GM12878 (cell line): ENCODE measurements at regions not wholly inside any gene's neighbourhood (a gene's known extent, or its start where the extent isn't known, plus 50 kb on each side); places are given as distances from the start of the nearest gene placed in this dataset.

ENCODE experiments used
- ATAC-seq: fragments of 200-7000 bp; cut with Tn5 transposase; 3 replicates; pipeline ENCODE4 v1.9.1; 2020; ENCODE audit warnings: mild to moderate bottlenecking, moderate library complexity
- BruUV-seq: library from RNA; stranded (reverse); fragments of 400-500 nt; replicated peaks from 2 replicates; lab custom pipeline; 2021; lab: Mats Ljungman, UMichigan
- CTCF ChIA-PET: fragments of 300-600 bp; sonication (Branson Sonifier 250); formaldehyde crosslinking; extraction: SDS; loops from one replicate; lab custom pipeline; 2021; ENCODE audit warnings: inconsistent platforms; lab: Yijun Ruan, JAX
- POLR2A ChIA-PET: fragments of 350-600 bp; formaldehyde crosslinking; extraction: SDS; loops from one replicate; lab custom pipeline; 2021; ENCODE audit warnings: inconsistent platforms; lab: Charles Lee
- RAD21 ChIA-PET: fragments of 300-600 bp; sonication (Branson Sonifier 250); formaldehyde crosslinking; loops from one replicate; lab custom pipeline; 2023; ENCODE audit warnings: antibody characterized with exemption; ENCODE audit not compliant: unreplicated experiment; lab: Charles Lee
- SMC1A ChIA-PET: fragments of 300-600 bp; sonication (Branson Sonifier 250); formaldehyde crosslinking; loops from one replicate; lab custom pipeline; 2023; ENCODE audit not compliant: unreplicated experiment, uncharacterized antibody; lab: Charles Lee
- DNase-seq: peaks from one replicate; pipeline ENCODE4 v3.0.0-alpha.2; 2011; ENCODE audit warnings: low read depth, low spot score
- FAIRE-seq: peaks from 3 replicates; lab custom pipeline; 2011; peaks lifted over from hg19 to GRCh38; lab: Jason Lieb, UNC
- H2AFZ ChIP-seq: 2 replicates; pipeline ENCODE4 v1.6.0; 2011; ENCODE audit warnings: low read depth, low read length, control low read depth; ENCODE audit not compliant: control insufficient read depth
- H3K27ac ChIP-seq: 2 replicates; pipeline ENCODE4 v1.5.1; 2011; ENCODE audit warnings: control low read depth; ENCODE audit not compliant: control insufficient read depth, insufficient read depth
- H3K27me3 ChIP-seq, 2 experiments: replicated peaks in 1 of 2; 2 replicates each; pipeline versions ENCODE4 v1.6.0 to v1.6.1; 2011; ENCODE audit warnings: low read length in 1 of 2; ENCODE audit not compliant: control insufficient read depth in 2 of 2, insufficient read depth in 2 of 2
- H3K36me3 ChIP-seq, 2 experiments: 2 replicates each; pipeline ENCODE4 v1.5.1; 2011; ENCODE audit warnings: low read length in 1 of 2; ENCODE audit not compliant: control insufficient read depth in 2 of 2, insufficient read depth in 2 of 2
- H3K4me1 ChIP-seq: 2 replicates; pipeline ENCODE4 v1.6.1; 2011; ENCODE audit warnings: mild to moderate bottlenecking, low read length, moderate library complexity, mixed read lengths; ENCODE audit not compliant: control insufficient read depth, insufficient read depth
- H3K4me2 ChIP-seq: 2 replicates; pipeline ENCODE4 v1.6.0; 2011; ENCODE audit warnings: control low read depth; ENCODE audit not compliant: control insufficient read depth, insufficient read depth
- H3K4me3 ChIP-seq: fragments of 200-600 bp; sonication (generic); 2 replicates; pipeline ENCODE4 v1.5.1; 2016
- H3K79me2 ChIP-seq: 2 replicates; pipeline ENCODE4 v1.6.0; 2011; ENCODE audit warnings: low read length; ENCODE audit not compliant: control insufficient read depth, insufficient read depth
- H3K9ac ChIP-seq: 2 replicates; pipeline ENCODE4 v1.8.0; 2011; ENCODE audit warnings: low read length, control low read depth, mixed read lengths; ENCODE audit not compliant: control insufficient read depth, insufficient read depth
- H3K9me3 ChIP-seq: replicated peaks from 3 replicates; pipeline ENCODE4 v1.5.1; 2011; ENCODE audit warnings: mild to moderate bottlenecking, low read length; ENCODE audit not compliant: control insufficient read depth, insufficient read depth
- H4K20me1 ChIP-seq: 2 replicates; pipeline ENCODE4 v1.6.0; 2011; ENCODE audit not compliant: control insufficient read depth, insufficient read depth
- BHLHE40 ChIP-seq, 2 experiments: fragments of 450-650 bp in 1 of 2; IDR thresholded peaks; 2 replicates each; pipeline ENCODE4 v1.6.1; 2011 to 2017; ENCODE audit warnings: low read depth in 2 of 2, borderline replicate concordance in 1 of 2, improper control_type of control experiment in 1 of 2, low read length in 1 of 2, mild to moderate bottlenecking in 1 of 2
- DPF2 ChIP-seq: fragments of 450-650 bp; IDR thresholded peaks from 2 replicates; pipeline ENCODE4 v1.6.1; 2017; ENCODE audit warnings: mild to moderate bottlenecking
- FOXK2 ChIP-seq: fragments of 450-650 bp; IDR thresholded peaks from 2 replicates; pipeline ENCODE4 v1.6.1; 2017; ENCODE audit warnings: mild to moderate bottlenecking, moderate library complexity
- SRF ChIP-seq, 2 experiments: IDR thresholded peaks; 2 replicates each; pipeline ENCODE4 v1.6.1; 2011; ENCODE audit warnings: low read depth in 2 of 2, low read length in 2 of 2, mild to moderate bottlenecking in 1 of 2, moderate library complexity in 1 of 2
- TCF12 ChIP-seq: IDR thresholded peaks from 2 replicates; pipeline ENCODE4 v1.6.1; 2011; ENCODE audit warnings: low read depth, mild to moderate bottlenecking, low read length
- ZNF24 ChIP-seq: fragments of 450-650 bp; IDR thresholded peaks from 2 replicates; pipeline ENCODE4 v1.6.1; 2017; ENCODE audit warnings: antibody characterized with exemption, mild to moderate bottlenecking
- ZSCAN29 ChIP-seq: fragments of 450-650 bp; IDR thresholded peaks from 2 replicates; pipeline ENCODE4 v1.6.1; 2017; ENCODE audit warnings: mild to moderate bottlenecking, moderate library complexity
- WGBS: methylation state at CpG from one replicate; pipeline ENCODE4 v1.1.6; 2016; ENCODE audit warnings: low lambda C conversion rate; ENCODE audit not compliant: insufficient replicate concordance, insufficient coverage; ENCODE audit errors: missing lambda C conversion rate; 5-methylcytosine and 5-hydroxymethylcytosine counted together
- in situ Hi-C: fragments of 300-500 bp; cut with MboI; formaldehyde crosslinking; loops from 9 replicates; pipeline ENCODE4 v1.14.3; 2018; ENCODE audit warnings: mixed read lengths
- intact Hi-C: fragments of 100-400 bp; cut with micrococcal nuclease; formaldehyde crosslinking; loops from one replicate; pipeline ENCODE4 v1.14.2; 2022; ENCODE audit not compliant: unreplicated experiment

DNA sequence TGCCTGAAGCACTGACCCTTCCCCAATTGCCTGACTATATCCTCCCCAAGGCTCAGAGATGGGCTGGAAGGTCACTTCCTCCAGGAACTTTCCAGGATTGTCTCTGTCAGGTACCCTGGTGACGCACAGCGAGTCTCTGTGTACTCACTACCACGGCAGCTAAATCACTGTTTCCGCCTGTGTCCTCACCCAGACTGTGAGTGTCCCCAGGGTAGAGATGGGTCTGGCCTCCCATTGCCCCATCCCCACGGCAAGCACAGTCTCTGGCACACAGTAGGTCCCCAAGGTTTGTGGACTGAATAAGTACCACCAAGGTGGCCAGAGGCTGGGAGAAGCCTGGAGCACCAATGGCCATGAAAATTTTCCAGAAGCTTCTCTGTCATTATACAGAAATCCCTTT lies 93.8 kb upstream of the RUNX3 start:
- WGBS: 96% methylated on average over 5 of the region's 5 CpGs
- in situ Hi-C loops (loop anchor here (25.0 kb wide), 1 partner anchor 1437 kb away; no protein-coding TSS in a partner anchor), intact Hi-C loops (no loop called here)
- Histone ChIP-seq H3K27ac (peak overlapping the region; percentile 100), H2AFZ (no peak overlapping the region), H3K9ac (peak overlapping the region; percentile 90), H3K4me1 (peaks cover 97% of the 10 kb centered on the region), H3K79me2 (peaks cover 44% of the 10 kb centered on the region), H3K36me3 (no peaks in the 10 kb centered on the region), H3K4me2 (peak overlapping the region; percentile 98), H4K20me1 (no peaks in the 10 kb centered on the region), H3K4me3 (peak overlapping the region; percentile 56; the same call in 1 of the 2 replicates), H3K27me3 (no peaks in the 10 kb centered on the region), H3K9me3 (no peaks in the 10 kb centered on the region)
- CTCF ChIA-PET: interaction anchor here (1.6 to 9.2 kb wide), 5 partner anchors 11 to 97 kb away, joined by 5 to 152 read pairs (median 15); no protein-coding TSS in a partner anchor
- SMC1A ChIA-PET: interaction anchor here (1.1 to 10.6 kb wide), 8 partner anchors 11 to 99 kb away, joined by 3 to 205 read pairs (median 10); partner anchors contain the start of gene RUNX3
- RAD21 ChIA-PET: interaction anchor here (2.0 to 5.8 kb wide), 6 partner anchors 11 to 98 kb away, joined by 10 to 148 read pairs (median 24); no protein-coding TSS in a partner anchor
- no peak for ATAC-seq
- no TSS peak for BruUV-seq
- no peak for TF ChIP-seq SRF (IDR thresholded peaks at IDR 0.05; ENCODE audit: low read depth in 2 of 2, low read length in 2 of 2)
- no peak for TF ChIP-seq BHLHE40 (IDR thresholded peaks at IDR 0.05; ENCODE audit: borderline replicate concordance in 1 of 2, low read depth in 2 of 2, low read length in 1 of 2)
- no peak for TF ChIP-seq ZNF24
- TF ChIP-seq TCF12: no peak
- TF ChIP-seq DPF2: peak; percentile 54; the same call in 1 of the 2 replicates
- no peak for TF ChIP-seq FOXK2
- TF ChIP-seq ZSCAN29: no peak
- no peak for FAIRE-seq
- DNase-seq: no peak
- POLR2A ChIA-PET: interaction anchor here (2.1 to 10.8 kb wide), 3 partner anchors 11 to 88 kb away, joined by 15 to 220 read pairs (median 66); no protein-coding TSS in a partner anchor
